Pulmonary artery endothelial cell (primary cell): ENCODE measurements at regions not wholly inside any gene's neighbourhood (a gene's known extent, or its start where the extent isn't known, plus 50 kb on each side); places are given as distances from the start of the nearest gene placed in this dataset.
"Not testable (repeated sequence)": the region's sequence is repeated elsewhere in the genome, so short reads cannot be mapped to it uniquely, and the experiment has no call there.

Source experiments
- DNase-seq: peaks from one replicate; pipeline ENCODE4 v3.0.0-alpha.2; 2011; ENCODE audit warnings: low read depth, low spot score

- no peak for DNase-seq
Observed at GRCh38 chr6:27100921-27101320, 146.6 kb upstream of the PRSS16 start.

DNA sequence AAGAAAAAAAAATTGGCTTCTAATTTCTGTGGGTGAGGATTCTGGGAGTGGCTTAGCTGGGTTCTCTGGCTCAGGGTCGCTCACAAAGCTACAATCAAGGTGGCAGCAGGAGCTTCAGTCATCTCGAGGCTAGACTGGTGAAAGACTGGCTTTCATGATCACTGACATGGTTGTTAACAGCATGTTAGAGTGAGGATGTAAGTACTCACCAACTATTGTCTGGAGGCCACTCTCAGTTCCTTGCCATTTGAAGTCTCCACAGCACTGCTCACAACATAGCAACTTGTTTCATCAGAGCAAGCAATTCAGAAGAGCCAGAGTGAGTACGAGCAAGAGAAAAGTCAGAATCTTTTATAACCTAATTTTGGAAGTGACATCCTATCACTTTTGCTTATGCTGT lies 145.7 kb upstream of the PRSS16 start:
- no peak for DNase-seq

GRCh38 chr6:27106382-27106781 lies 141.1 kb upstream of the PRSS16 start:
- no peak for DNase-seq

- no peak for DNase-seq
Observed at GRCh38 chr6:27111743-27112142, 135.8 kb upstream of the PRSS16 start.

DNA sequence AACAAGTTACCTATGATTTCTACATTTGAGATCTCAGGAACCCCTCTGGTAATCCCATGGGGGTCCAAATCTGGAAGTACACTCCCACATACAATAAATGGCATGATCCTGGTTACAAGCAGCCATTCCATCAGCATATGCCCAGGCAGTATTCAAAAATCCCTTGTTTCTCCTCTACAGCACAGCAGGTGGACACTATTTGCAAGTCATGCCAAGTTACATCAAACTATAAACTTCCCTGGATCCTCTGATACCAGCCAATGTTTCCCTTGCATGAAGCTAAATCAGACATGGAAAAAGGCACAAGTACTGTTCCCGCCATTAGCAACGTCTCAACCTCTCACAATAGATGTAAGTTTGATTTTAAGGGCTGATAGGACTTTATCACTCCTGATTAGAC lies 134.5 kb upstream of the PRSS16 start:
- DNase-seq = no peak

GRCh38 chr6:27119329-27119728 lies 128.2 kb upstream of the PRSS16 start:
- DNase-seq = no peak

- DNase-seq = no peak
Observed at GRCh38 chr6:27119761-27120160, 127.7 kb upstream of the PRSS16 start.

DNA sequence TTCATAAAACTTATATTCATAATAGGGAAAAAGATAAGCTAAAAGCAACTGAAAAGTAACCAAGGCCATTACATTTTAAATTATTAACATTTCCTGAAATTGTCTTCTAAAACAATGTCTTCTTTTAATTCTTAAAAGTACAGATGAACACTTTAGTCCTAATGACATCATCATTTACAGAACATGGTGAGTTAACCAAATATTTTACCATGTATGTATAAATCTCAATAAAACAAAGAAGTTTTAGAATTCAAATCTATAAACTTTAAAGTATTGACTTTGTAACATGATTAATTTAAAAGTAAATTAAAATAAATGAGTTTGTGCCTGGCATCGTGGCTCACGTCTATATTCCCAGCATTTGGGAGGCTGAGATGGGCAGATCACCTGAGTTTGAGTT lies 125.9 kb upstream of the PRSS16 start:
- DNase-seq = no peak

- DNase-seq = no peak
Observed at GRCh38 chr6:27124252-27124657, 123.2 kb upstream of the PRSS16 start.

- DNase-seq = no peak
Observed at GRCh38 chr6:27126046-27126814, 121.3 kb upstream of the PRSS16 start.

DNA sequence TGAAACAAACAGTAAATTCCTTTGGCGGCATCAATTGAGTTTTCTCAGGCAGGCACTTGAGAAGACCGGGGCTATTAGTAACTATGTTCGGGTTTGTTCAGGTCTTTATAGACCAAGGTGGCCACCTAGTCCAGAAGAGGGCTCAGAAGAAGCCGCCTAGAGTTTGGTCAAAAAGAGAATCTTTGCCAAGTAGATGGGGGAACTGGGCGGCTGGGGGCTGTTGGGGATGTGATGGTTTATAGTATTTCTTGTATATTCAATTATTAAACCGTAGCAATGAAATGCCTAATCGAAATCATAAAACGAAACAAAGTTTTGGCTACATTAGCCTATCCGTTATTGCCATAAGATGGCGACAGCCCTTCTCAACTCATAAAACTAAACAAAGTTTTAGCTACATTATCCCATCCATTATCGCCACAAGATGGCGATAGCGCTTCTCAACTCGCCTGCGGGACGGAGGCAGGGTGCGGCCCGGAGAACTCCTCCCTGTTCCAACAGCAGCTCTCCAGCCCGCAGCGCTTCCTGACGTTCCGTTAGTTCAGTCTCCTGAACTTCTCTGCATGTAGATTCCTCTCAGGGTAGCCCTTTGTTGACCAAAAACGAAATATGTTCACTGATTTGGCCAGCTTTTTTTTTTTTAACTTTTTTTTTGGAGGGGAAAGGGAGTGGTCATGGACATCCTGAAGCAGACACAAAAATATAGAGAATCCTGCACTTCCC lies 120.5 kb upstream of the PRSS16 start:
- peak; percentile 71 for DNase-seq

GRCh38 chr6:27127874-27128273 lies 119.6 kb upstream of the PRSS16 start:
- not testable (repeated sequence) for DNase-seq

- no peak for DNase-seq
Observed at GRCh38 chr6:27128311-27129094, 119.0 kb upstream of the PRSS16 start.

DNA sequence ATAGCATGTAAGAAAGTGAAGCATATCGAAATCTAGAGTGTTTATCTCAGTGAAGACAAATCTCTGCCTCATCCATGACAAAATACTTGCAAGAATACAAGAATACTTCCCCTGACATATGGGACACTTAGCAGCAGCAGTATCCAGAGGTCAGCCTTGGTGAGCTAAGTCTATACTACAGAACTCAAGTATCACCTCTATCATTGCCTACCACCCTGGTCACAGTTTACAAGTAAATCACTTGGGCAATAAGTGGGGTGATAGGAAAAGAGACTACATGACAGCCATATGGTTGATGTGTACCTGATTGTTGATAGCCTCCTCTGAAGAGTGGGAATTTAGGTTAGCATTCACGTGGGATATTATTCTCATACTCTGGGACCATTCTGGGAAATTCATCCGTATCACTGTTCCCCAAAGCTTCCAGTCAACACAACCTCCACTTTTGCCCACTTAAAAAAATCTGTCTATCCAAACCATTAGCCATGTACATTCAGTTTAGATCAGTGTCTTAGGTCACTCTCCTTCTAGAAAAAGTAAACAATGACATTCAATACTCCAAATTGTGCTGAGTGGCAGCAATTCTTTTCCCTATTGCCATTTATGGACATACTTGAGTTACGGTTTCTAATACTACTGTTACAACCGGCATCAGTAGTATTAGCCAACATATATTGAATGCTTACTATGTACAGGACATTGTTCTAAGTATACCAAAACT lies 118.2 kb upstream of the PRSS16 start:
- DNase-seq = no peak

DNA sequence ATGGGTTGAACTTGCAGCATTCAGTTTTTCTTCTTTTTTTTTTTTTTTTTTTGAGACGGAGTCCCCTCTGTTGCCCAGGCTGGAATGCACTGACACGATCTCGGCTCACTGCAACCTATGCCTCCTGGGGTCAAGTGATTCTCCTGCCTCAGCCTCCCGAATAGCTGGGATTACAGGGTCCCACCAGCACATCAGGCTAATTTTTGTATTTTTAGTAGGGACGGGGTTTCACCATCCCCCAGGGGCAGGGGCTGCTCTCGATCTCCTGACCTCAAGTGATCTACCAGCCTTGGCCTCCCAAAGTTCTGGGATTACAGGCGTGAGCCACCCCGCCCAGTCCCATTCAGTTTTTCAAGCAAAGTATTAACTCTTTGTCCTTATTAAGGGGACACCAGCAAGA lies 117.6 kb upstream of the PRSS16 start:
- no peak for DNase-seq

DNA sequence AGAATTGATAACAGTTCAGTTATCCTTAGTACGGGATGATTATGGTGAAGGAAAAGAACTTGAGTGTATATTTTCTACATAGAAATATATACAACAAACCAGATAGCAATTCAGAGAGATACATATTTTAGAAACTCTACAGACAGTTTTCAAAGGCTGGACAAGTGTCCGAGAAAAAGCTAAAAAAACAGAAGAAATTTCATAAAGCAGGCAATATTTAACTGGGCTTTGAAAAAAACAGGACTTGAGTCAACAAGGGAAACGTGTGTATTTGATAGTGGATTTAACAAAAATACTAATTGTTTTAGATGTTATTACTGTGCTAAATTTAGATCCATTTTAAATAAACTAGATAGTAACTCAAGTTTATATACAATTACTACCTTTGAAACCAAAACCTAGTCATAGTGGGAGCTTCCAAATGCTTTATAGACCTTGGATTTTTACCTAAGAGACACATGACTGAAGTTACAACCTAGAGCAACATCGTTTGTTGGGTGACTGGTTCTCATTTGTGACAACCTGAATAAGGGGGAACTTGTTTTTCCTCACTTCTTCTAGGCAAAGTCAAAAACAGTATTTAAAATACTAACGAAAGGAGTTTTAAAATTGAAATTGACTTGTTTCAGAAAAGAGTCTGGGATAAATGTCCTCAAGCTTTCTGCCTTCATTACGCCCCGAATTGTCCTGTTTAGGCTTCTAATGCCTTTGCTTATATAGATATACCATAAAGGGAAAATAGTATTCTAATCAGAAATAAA lies 116.7 kb upstream of the PRSS16 start:
- DNase-seq = no peak

GRCh38 chr6:27132282-27132531 lies 115.3 kb upstream of the PRSS16 start:
- not testable (repeated sequence) for DNase-seq

GRCh38 chr6:27132532-27133280 lies 114.8 kb upstream of the PRSS16 start:
- peak; percentile 99 for DNase-seq

DNA sequence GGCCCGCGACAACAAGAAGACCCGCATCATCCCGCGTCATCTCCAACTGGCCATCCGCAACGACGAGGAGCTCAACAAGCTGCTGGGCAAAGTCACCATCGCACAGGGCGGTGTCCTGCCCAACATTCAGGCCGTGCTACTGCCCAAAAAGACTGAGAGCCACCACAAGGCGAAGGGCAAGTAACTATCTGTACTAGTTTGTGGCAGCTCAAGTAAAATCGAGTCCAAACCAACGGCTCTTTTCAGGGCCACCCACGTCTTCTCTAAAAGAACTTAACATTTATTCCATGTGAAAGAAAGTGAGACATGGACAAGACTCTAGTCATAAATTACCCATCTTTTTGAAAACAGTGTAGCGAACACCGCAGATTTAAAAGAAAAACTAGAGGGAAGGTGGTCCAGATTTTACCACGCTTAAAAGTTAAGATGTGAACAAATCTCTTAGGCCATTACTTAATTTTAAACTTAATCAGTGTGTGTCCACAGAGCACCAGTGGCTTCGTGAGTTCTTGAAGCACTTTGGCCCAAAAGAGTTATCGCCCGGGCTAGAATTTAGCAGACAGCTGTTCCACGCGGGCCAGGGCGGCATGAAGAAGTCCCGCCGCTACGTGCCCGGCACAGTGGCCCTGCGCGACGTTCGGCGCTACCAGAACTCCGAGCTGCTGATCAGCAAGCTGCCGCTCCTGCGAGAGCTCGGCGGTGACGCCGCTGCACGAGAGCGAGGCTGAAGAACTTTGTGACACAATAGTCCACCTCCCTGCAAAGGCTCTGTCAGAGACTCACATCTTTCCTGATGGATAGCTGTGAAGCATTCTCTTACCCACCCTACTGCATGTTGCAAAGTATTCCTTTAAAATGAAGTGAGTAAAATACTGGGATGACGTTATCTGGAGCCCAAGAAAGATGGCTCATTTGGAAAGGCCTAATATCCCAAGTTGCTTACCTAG lies 113.9 kb upstream of the PRSS16 start:
- no peak for DNase-seq
